ENCODE measurements at regions not wholly inside any gene's neighbourhood (a gene's known extent, or its start where the extent isn't known, plus 50 kb on each side); places are given as distances from the start of the nearest gene placed in this dataset.
"Not testable (repeated sequence)": the region's sequence is repeated elsewhere in the genome, so short reads cannot be mapped to it uniquely, and the experiment has no call there.

DNA sequence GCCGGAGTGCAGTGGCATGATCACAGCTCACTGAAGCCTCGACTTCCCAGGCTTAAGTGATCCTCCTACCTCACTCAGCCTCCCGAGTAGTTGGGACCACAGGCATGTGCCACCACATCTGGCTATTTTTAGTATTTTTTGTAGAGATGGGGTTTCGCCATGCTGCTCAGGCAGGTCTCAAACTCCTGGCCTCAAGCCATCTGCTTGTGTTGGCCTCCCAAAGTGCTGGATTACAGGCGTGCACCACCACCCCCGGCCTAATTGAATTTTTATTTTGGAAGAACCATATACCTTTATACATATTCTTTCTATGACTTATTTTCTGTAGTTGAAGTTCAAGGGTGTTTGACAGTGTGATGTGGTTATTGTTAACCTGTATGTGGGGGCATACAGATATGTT is 2885.9 kb downstream of the RPIA start:
- TF ChIP-seq, protein P1, sequence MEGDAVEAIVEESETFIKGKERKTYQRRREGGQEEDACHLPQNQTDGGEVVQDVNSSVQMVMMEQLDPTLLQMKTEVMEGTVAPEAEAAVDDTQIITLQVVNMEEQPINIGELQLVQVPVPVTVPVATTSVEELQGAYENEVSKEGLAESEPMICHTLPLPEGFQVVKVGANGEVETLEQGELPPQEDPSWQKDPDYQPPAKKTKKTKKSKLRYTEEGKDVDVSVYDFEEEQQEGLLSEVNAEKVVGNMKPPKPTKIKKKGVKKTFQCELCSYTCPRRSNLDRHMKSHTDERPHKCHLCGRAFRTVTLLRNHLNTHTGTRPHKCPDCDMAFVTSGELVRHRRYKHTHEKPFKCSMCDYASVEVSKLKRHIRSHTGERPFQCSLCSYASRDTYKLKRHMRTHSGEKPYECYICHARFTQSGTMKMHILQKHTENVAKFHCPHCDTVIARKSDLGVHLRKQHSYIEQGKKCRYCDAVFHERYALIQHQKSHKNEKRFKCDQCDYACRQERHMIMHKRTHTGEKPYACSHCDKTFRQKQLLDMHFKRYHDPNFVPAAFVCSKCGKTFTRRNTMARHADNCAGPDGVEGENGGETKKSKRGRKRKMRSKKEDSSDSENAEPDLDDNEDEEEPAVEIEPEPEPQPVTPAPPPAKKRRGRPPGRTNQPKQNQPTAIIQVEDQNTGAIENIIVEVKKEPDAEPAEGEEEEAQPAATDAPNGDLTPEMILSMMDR (IDR thresholded peaks at IDR 0.05 in 4 of 5, conservative IDR thresholded peaks at IDR 0.05 in 1 of 5), result not testable (repeated sequence)
- TF ChIP-seq POLR2A (IDR thresholded peaks at IDR 0.05), result not testable (repeated sequence)

All from gastrocnemius medialis (tissue), 4 donors.